ENCODE measurements at regions not wholly inside any gene's neighbourhood (a gene's known extent, or its start where the extent isn't known, plus 50 kb on each side); places are given as distances from the start of the nearest gene placed in this dataset.
"Not testable (repeated sequence)": the region's sequence is repeated elsewhere in the genome, so short reads cannot be mapped to it uniquely, and the experiment has no call there.

DNA sequence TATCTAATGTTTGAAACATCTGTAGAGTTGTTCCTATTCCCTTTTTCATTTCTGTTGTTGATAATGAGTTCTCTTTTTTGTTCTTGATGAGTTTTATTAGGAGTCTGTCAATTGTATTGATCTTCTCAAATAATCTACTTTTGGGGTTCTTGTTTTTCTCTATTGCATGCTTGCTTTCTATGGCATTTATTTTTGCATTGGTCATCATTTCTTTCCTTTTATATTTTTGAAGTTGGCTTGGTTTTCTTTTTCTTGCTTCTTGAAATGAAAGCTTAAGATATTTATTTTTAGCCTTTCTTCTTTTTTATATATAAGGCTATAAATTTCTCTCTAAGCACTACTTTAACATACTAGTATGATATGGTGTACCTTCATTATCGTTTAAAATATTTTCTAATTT is 381.8 kb downstream of the NPHP4 start:
- ATAC-seq (replicated peaks in 6 of 8) = no peak
- WGBS, 10 experiments = 0 to 80% (median 43%) methylated on average over 1 of the region's 1 CpG
- peaks cover 0 to 4% of the 10 kb centered on the region in 2 donors for H3K4me1 ChIP-seq (replicated peaks in 1 of 2)
- in situ Hi-C loops (cut with MboI; ENCODE audit: low pct_unique_long_range_greater_than_20kb in 2 of 9, low sequenced_read_pairs in 9 of 9, unreplicated experiment in 9 of 9) = no loop called here
- H3K27ac ChIP-seq = no peak overlapping the region
- no peak overlapping the region for H3K4me3 ChIP-seq

DNA sequence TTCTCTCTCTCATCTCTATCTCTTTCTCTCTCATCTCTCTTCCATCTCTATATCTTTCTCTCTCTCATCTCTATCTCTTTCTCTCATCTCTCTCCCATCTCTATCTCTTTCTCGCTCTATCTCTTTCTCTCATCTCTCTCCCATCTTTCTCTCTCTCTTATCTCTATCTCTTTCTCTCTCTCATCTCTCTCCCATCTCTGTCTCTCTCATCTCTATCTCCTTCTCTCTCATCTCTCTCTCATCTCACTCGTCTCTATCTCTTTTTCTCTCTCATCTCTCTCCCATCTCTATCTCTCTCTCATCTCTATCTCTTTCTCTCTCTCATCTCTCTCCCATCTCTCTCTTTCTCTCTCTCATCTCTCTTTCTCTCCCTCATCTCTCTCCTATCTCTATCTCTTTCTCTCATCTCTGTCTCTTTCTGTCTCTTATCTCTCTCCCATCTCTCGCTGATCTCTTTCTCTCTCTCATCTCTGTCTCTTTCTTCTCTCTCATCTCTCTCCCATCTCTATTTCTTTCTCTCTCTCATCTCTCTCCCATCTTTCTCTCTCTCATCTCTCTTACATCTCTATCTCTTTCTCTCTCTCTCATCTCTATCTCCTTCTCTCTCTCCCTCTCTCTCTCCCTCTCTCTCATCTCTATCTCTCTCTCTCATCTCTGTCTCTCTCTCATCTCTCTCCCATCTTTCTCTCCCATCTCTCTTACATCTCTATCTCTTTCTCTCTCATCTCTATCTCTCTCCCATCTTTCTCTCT is 388.7 kb downstream of the NPHP4 start:
- no peak overlapping the region for H3K27ac ChIP-seq
- in situ Hi-C loops (cut with MboI; ENCODE audit: low pct_unique_long_range_greater_than_20kb in 2 of 9, low sequenced_read_pairs in 9 of 9, unreplicated experiment in 9 of 9) = no loop called here
- WGBS, 10 experiments = 1 to 87% (median 32%) methylated on average over 2 to 3 of the region's 3 CpGs
- no peak for ATAC-seq (replicated peaks in 6 of 8)
- no peak overlapping the region for H3K4me3 ChIP-seq
- peaks cover 4 to 8% of the 10 kb centered on the region in 2 donors for H3K4me1 ChIP-seq (replicated peaks in 1 of 2)

DNA sequence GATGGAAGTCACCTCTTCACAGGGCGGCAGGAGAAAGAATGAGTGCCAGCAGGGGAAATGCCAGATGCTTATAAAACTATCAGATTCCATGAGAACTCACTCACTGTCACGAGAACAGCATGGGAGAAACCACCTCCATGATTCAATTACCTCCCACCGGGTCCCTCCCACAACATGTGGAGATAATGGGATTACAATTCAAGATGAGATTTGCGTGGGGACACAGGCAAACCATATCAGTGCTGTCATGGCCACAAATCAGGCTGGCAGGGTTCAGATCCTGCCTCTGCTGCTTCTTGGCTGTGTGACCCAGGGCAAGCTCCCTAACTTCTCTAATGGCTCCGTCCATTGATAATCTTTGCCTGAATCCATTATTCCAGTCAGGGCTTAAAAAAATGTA is 389.5 kb downstream of the NPHP4 start:
- H3K27ac ChIP-seq; ATAC-seq (replicated peaks in 6 of 8); H3K4me1 ChIP-seq (replicated peaks in 1 of 2); in situ Hi-C loops (cut with MboI; ENCODE audit: low pct_unique_long_range_greater_than_20kb in 2 of 9, low sequenced_read_pairs in 9 of 9, unreplicated experiment in 9 of 9); H3K4me3 ChIP-seq: not testable (repeated sequence)
- WGBS, 10 experiments = 0 to 100% (median 59%) methylated on average over 1 to 5 of the region's 5 CpGs; no CpG with 5 or more reads in 2 of the 10 experiments

DNA sequence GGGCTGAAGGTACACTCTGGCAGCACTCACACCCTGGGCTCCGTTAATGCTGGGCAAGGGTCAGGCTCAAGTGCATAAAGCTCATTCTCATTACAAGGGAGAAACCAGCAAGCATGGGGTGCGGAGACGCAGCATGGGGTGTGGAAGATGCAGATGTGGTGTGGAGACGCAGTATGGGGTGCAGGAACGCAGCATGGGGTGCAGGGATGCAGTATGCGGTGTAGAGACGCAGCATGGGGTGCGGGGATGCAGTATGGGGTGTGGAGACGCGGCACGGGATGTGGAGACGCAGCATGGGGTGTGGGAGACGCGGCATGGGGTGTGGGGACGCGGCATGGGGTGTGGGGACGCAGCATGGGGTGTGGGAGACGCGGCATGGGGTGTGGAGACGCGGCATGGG is 390.7 kb downstream of the NPHP4 start:
- Histone ChIP-seq H3K27ac (no peak overlapping the region), H3K4me1 (replicated peaks in 1 of 2) (peaks cover 4 to 8% of the 10 kb centered on the region in 2 donors), H3K4me3 (no peak overlapping the region)
- in situ Hi-C loops (cut with MboI; ENCODE audit: low pct_unique_long_range_greater_than_20kb in 2 of 9, low sequenced_read_pairs in 9 of 9, unreplicated experiment in 9 of 9) = no loop called here
- ATAC-seq (replicated peaks in 6 of 8) = no peak
- WGBS, 10 experiments = 40 to 92% (median 87%) methylated on average over 1 to 5 of the region's 21 CpGs; no CpG with 5 or more reads in 5 of the 10 experiments

DNA sequence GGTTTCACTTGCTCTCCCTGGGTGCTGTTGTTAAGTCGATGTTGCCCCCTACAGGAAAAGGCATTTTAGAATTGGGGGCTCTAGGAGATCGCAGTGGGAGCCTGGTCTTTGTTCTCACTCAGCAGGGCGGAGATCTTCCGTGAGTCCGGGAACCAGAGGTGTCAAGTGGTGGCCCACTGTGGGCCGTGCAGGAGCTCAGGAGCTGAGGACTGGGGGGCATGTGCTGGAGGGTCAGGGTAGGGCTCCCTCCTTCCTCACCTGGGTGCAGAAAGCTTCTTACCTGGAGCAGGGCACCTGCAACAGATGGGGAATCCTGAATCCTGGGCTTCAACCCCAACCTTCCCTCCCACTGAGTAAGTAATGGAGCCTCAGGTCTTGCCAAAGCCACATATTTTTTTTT is 392.7 kb downstream of the NPHP4 start:
- in situ Hi-C loops (cut with MboI; ENCODE audit: low pct_unique_long_range_greater_than_20kb in 2 of 9, low sequenced_read_pairs in 9 of 9, unreplicated experiment in 9 of 9) = no loop called here
- ATAC-seq (replicated peaks in 6 of 8) = no peak
- Histone ChIP-seq H3K4me3 (no peak overlapping the region), H3K27ac (no peak overlapping the region), H3K4me1 (replicated peaks in 1 of 2) (peaks cover 4 to 8% of the 10 kb centered on the region in 2 donors)
- WGBS, 10 experiments = 29 to 79% (median 58%) methylated on average over 5 of the region's 6 CpGs; no CpG with 5 or more reads in 7 of the 10 experiments

DNA sequence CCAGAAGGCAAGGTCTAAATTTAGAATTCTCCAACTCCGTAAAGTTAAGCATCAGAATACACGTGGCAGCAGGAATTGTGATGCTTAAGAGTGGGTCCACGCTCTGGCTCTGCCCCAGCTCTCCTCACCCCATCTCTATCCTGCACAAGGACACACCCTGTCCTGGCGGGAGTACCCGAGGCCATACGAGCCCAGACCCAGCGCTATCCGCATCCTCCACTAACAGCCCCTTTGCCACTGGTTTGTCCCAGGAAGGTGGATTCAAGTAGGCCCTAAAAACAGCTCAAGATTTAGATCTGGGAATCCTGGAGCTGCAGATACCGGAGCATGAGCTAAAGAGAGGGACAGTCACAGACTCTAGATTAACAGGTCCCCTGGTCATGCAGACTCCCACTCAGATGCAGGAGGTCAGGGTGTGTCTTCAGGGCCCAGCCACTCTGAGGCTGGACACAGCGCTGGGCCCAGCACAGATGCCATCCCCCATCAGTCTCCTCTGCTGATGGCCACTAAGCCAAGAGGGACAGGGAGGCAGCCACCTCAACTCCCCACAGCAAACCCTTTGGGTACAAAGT is 393.3 kb downstream of the NPHP4 start:
- H3K27ac ChIP-seq = no peak overlapping the region

DNA sequence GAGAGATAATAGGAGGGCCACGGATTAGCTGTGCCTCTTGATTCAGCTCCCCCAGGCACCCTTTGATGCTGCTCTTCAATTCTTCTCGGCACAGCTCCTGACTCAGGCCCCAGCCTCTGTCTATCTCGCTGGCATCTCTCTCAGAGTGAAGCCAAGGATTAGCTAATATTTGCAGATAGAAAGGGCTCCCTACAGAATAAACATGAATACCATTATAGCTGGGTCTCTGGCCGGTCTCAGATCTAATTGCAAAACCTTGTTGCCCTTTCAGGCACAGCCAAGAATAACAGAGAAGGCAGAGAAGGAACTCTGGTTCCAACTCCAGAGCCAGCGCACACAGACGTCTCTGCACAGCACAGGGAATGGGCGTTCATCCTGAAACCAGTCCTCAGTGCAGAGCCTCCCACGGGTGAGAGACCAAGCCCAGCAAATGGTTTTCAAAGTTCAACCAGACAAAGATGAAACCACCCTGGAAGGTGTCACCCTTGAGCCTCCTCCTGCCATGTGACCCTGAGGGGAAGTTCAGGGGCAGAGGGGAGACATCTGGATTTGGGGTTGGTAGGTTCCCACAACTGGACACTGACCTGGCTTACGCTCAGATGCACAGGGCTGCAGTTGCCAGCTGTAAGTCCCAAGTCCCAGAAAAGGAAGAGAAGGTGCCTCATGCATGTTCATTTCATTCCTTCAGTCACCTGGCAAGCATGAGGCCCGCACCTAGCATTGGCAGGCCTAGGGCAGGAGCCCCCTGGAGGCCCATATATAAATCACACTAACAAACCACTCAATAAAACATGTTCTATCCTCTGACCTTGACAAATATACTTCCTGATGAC is 394.0 kb downstream of the NPHP4 start:
- peaks cover 4 to 8% of the 10 kb centered on the region in 2 donors for H3K4me1 ChIP-seq (replicated peaks in 1 of 2)
- H3K27ac ChIP-seq = no peak overlapping the region
- in situ Hi-C loops (cut with MboI; ENCODE audit: low pct_unique_long_range_greater_than_20kb in 2 of 9, low sequenced_read_pairs in 9 of 9, unreplicated experiment in 9 of 9) = no loop called here
- peak in 3 of 8 experiments; percentile 12 to 57 (median 36) for ATAC-seq (replicated peaks in 6 of 8)
- 0 to 79% (median 34%) methylated on average over 1 to 9 of the region's 10 CpGs; no CpG with 5 or more reads in 4 of the 10 experiments for WGBS, 10 experiments
- H3K4me3 ChIP-seq = no peak overlapping the region

More for the DNA sequence above, 393.3 kb downstream of the NPHP4 start:
- H3K4me3 ChIP-seq = no peak overlapping the region
- 40 to 90% (median 71%) methylated on average over 3 to 9 of the region's 10 CpGs; no CpG with 5 or more reads in 5 of the 10 experiments for WGBS, 10 experiments
- peaks cover 4 to 8% of the 10 kb centered on the region in 2 donors for H3K4me1 ChIP-seq (replicated peaks in 1 of 2)
- in situ Hi-C loops (cut with MboI; ENCODE audit: low pct_unique_long_range_greater_than_20kb in 2 of 9, low sequenced_read_pairs in 9 of 9, unreplicated experiment in 9 of 9) = no loop called here
- no peak for ATAC-seq (replicated peaks in 6 of 8)

DNA sequence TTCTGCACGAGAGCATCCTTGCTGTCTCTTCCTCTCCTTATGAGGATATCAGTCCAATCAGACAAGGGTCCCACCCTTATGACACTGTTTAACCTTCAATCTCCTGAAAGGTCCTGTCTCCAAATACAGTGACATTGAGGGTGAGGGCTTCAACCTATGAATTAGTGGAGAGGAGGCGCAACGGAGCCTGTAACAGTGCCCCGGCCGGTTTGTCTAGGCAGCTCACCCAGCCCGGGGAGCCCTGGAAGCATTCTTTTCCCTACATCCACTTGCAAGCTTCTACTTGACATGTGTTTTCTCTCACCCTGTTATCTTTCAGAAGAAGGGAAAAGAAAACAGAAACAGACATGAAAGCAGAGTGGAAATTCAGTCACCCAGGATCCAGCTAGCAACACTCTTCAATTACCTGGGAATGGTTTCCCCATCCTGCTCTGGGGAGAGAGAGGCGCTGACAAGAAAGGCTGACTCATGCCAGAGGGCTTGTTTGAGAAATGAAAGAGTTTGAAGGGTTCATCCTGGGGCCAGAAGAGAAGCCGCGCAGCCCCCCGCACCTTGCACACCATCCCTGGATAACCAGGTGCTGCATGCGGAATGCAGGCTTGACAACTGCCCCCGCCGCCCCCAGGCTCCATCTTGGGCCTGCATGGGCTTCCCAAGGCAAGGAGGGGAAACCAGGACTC is 394.9 kb downstream of the NPHP4 start:
- 22 to 100% (median 80%) methylated on average over 1 to 7 of the region's 13 CpGs; no CpG with 5 or more reads in 3 of the 10 experiments for WGBS, 10 experiments
- in situ Hi-C loops (cut with MboI; ENCODE audit: low pct_unique_long_range_greater_than_20kb in 2 of 9, low sequenced_read_pairs in 9 of 9, unreplicated experiment in 9 of 9) = no loop called here
- H3K4me1 ChIP-seq (replicated peaks in 1 of 2) = peaks cover 4 to 8% of the 10 kb centered on the region in 2 donors
- no peak overlapping the region for H3K4me3 ChIP-seq
- ATAC-seq (replicated peaks in 6 of 8) = peak in 2 of 8 experiments; percentile 33 to 41
- no peak overlapping the region for H3K27ac ChIP-seq

DNA sequence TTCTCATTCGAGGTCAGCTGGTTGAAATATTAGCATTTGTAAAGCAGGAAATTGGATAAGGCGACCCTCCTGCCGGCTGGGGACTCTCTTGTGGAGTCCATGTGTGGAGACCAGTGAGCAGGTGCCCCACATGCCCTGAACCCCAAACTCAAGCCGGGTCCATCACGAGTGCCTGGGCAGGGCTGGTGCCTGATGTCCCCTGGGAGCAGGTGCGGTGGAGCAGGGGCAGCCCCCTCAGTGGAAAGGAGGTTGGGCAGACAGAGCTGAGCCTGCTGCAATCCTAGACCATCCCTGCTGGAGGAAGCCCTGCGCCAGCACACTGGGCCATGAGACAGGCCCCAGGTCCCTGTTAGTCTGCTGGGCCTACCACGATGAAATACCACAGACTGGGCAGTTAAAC is 395.6 kb downstream of the NPHP4 start:
- Histone ChIP-seq H3K4me1 (replicated peaks in 1 of 2) (peaks cover 4 to 8% of the 10 kb centered on the region in 2 donors), H3K4me3 (no peak overlapping the region), H3K27ac (no peak overlapping the region)
- 13 to 94% (median 64%) methylated on average over 1 to 5 of the region's 8 CpGs; no CpG with 5 or more reads in 4 of the 10 experiments for WGBS, 10 experiments
- in situ Hi-C loops (cut with MboI; ENCODE audit: low pct_unique_long_range_greater_than_20kb in 2 of 9, low sequenced_read_pairs in 9 of 9, unreplicated experiment in 9 of 9) = no loop called here
- no peak for ATAC-seq (replicated peaks in 6 of 8)

DNA sequence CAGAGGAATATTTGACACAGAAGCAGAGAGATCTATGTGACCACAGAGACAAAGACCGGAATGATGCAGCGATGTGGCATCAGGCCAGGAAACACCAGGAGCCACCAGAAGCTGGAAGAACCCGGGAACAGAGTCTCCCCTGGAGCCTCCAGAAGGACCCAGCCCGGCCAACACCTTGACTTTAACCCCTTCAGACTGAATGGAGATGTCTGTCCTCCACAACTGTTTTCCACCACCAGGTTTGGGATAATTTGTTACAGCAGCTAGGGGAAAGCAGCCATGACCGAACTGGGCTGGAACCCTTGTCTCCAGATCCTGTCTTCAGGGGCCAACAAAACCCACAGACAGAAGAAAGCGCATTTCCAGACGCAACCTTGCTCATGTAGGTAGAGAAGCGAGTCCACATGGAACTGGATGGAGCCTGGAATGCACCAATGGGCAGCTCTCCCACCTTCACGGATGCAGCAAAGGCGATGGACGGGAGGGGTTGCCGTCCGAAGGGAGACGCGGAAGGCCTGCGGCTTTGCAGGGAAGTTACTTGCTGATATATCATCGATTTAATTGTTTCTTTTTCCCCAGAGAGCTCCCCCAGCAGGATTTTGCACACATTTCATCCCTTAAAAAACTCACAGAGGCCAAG is 396.6 kb downstream of the NPHP4 start:
- ATAC-seq (replicated peaks in 6 of 8) = no peak
- in situ Hi-C loops (cut with MboI; ENCODE audit: low pct_unique_long_range_greater_than_20kb in 2 of 9, low sequenced_read_pairs in 9 of 9, unreplicated experiment in 9 of 9) = no loop called here
- WGBS, 10 experiments = 0 to 97% (median 81%) methylated on average over 1 to 13 of the region's 17 CpGs; no CpG with 5 or more reads in 2 of the 10 experiments

DNA sequence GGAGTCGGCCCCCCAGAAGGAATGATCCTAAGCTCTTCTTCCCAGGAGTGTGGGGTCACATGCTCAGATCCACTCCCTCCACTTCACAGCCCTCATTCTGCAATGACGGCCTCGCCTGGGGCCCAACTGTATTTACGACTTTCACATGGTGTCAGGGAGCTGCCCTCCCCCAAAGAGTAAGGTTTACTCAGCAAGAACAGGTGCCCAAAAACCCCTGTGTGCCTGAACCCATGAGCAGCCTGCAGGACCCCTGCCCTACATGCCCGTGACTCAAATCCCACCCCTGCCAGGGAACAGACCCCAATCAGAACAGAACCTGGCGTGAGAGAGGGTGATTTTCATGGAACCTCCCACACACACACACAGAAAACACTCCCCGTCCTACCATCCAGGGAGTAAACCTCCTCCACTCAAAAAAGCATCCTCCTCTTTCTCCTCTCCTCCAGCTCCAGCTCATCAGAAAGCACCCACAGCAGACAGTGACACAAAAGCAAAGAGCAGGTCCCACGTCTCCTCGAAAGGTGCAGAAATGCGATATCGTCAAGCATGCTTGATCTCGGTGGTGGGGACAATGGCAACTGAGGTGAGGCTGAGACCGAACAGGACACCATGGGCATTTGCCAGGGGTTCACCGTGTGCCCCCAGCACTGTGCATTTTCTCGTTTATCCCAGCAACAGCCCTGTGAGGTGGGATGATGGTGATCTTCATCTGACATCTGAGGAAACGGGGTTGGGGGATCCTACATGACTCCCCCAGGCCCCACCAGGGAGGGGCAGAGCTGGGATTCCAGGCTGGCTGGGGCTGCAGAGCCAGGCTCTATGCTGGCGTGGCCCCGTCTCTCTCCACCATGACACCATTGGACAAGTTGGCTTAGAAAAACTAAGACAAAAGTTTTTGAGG is 397.9 kb downstream of the NPHP4 start:
- Histone ChIP-seq H3K27ac (no peak overlapping the region), H3K4me1 (replicated peaks in 1 of 2) (no peaks in the 10 kb centered on the region), H3K4me3 (no peak overlapping the region)
- no peak for ATAC-seq (replicated peaks in 6 of 8)
- WGBS, 10 experiments = 0 to 84% (median 46%) methylated on average over 1 to 14 of the region's 18 CpGs; no CpG with 5 or more reads in 2 of the 10 experiments
- in situ Hi-C loops (cut with MboI; ENCODE audit: low pct_unique_long_range_greater_than_20kb in 2 of 9, low sequenced_read_pairs in 9 of 9, unreplicated experiment in 9 of 9) = no loop called here

More for the DNA sequence above, 396.6 kb downstream of the NPHP4 start:
- H3K27ac ChIP-seq = no peak overlapping the region
- H3K4me1 ChIP-seq (replicated peaks in 1 of 2) = peaks cover 4 to 7% of the 10 kb centered on the region in 2 donors
- H3K4me3 ChIP-seq = no peak overlapping the region
